Loucy (cell line): ENCODE measurements at regions not wholly inside any gene's neighbourhood (a gene's known extent, or its start where the extent isn't known, plus 50 kb on each side); places are given as distances from the start of the nearest gene placed in this dataset.

Source experiments
- EZH2phosphoT487 ChIP-seq: fragments of 200-600 bp; IDR thresholded peaks from 2 replicates; pipeline ENCODE4 v1.6.1; 2018; ENCODE audit warnings: antibody characterized with exemption, mild to moderate bottlenecking, moderate library complexity, borderline replicate concordance
- TF ChIP-seq, protein P1 (sequence below): fragments of 200-600 bp; sonication (generic); conservative IDR thresholded peaks from 2 replicates; pipeline ENCODE4 v1.5.1; 2014; ENCODE audit warnings: mild to moderate bottlenecking, antibody characterized with exemption, low read length

DNA sequence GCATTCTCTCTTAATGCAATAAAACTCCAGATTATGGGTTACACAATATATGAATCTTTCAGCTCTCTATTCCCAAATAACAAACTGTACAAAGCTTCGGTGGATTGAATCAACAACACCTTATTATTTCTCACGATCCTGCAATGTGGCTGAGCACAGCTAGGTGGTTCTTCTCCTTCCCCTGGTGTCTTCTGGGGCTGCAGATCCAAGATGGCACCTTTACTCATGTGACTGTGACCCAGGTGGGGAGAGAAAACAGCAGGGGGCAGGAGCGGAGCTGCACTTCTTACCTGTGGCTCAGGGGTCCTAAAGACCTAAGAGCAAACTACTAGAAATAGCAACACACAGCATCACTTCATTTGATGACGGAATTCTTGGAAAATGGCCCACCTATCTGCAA lies 233.1 kb downstream of the IRX1 start:
- TF ChIP-seq, protein P1, sequence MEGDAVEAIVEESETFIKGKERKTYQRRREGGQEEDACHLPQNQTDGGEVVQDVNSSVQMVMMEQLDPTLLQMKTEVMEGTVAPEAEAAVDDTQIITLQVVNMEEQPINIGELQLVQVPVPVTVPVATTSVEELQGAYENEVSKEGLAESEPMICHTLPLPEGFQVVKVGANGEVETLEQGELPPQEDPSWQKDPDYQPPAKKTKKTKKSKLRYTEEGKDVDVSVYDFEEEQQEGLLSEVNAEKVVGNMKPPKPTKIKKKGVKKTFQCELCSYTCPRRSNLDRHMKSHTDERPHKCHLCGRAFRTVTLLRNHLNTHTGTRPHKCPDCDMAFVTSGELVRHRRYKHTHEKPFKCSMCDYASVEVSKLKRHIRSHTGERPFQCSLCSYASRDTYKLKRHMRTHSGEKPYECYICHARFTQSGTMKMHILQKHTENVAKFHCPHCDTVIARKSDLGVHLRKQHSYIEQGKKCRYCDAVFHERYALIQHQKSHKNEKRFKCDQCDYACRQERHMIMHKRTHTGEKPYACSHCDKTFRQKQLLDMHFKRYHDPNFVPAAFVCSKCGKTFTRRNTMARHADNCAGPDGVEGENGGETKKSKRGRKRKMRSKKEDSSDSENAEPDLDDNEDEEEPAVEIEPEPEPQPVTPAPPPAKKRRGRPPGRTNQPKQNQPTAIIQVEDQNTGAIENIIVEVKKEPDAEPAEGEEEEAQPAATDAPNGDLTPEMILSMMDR = peak; percentile 41
- TF ChIP-seq EZH2phosphoT487 = no peak
